DOHH2 (cell line): ENCODE measurements at regions not wholly inside any gene's neighbourhood (a gene's known extent, or its start where the extent isn't known, plus 50 kb on each side); places are given as distances from the start of the nearest gene placed in this dataset.

Source experiments
- H3F3A ChIP-seq: fragments of 200-600 bp; sonication (generic), shearing (Covaris generic); 2 replicates; pipeline ENCODE4 v1.6.0; 2016; ENCODE audit warnings: antibody characterized with exemption, mild to moderate bottlenecking; ENCODE audit not compliant: control insufficient read depth, insufficient read depth
- H3K27ac ChIP-seq: fragments of 200-600 bp; sonication (generic); 2 replicates; pipeline ENCODE4 v1.5.1; 2014; ENCODE audit warnings: low read depth, mild to moderate bottlenecking, low read length, moderate library complexity
- H3K27me3 ChIP-seq: fragments of 200-600 bp; sonication (generic); 2 replicates; pipeline ENCODE4 v1.6.1; 2014; ENCODE audit warnings: mild to moderate bottlenecking, low read length, mixed read lengths; ENCODE audit not compliant: control insufficient read depth
- H3K36me3 ChIP-seq: fragments of 200-600 bp; sonication (generic); 2 replicates; pipeline ENCODE4 v1.6.1; 2014; ENCODE audit warnings: mild to moderate bottlenecking, low read length, moderate library complexity, mixed read lengths; ENCODE audit not compliant: control insufficient read depth
- H3K4me1 ChIP-seq: fragments of 200-600 bp; sonication (generic); 2 replicates; pipeline ENCODE4 v1.6.1; 2014; ENCODE audit warnings: mild to moderate bottlenecking, low read length, mixed read lengths; ENCODE audit not compliant: control insufficient read depth
- H3K4me2 ChIP-seq: fragments of 200-600 bp; sonication (generic); 2 replicates; pipeline ENCODE4 v1.6.0; 2014; ENCODE audit warnings: mild to moderate bottlenecking, low read length, moderate library complexity
- H3K4me3 ChIP-seq: fragments of 200-600 bp; sonication (generic); 2 replicates; pipeline ENCODE4 v1.5.1; 2014; ENCODE audit warnings: mild to moderate bottlenecking, low read length, mixed read lengths
- H3K79me2 ChIP-seq: fragments of 200-600 bp; sonication (generic); 2 replicates; pipeline ENCODE4 v1.6.1; 2014; ENCODE audit warnings: mild to moderate bottlenecking, low read length, mixed read lengths; ENCODE audit not compliant: control insufficient read depth
- H3K9me2 ChIP-seq: fragments of 200-600 bp; sonication (generic); replicated peaks from 2 replicates; pipeline ENCODE4 v1.6.1; 2014; ENCODE audit warnings: mild to moderate bottlenecking, low read length, mixed read lengths; ENCODE audit not compliant: control insufficient read depth
- H3K9me3 ChIP-seq: fragments of 200-600 bp; sonication (generic); 2 replicates; pipeline ENCODE4 v1.6.1; 2014; ENCODE audit warnings: antibody characterized with exemption, low read length, mixed read lengths; ENCODE audit not compliant: control insufficient read depth, insufficient read depth
- H4K20me1 ChIP-seq: fragments of 200-600 bp; sonication (generic); 2 replicates; pipeline ENCODE4 v1.6.0; 2014; ENCODE audit warnings: low read depth, mild to moderate bottlenecking, antibody characterized with exemption, low read length, moderate library complexity; ENCODE audit not compliant: control insufficient read depth, insufficient read depth
- CTCF ChIP-seq: fragments of 200-600 bp; sonication (generic); IDR thresholded peaks from one replicate; pipeline ENCODE4 v1.5.1; 2014; ENCODE audit warnings: antibody characterized with exemption, mild to moderate bottlenecking, low read depth, low read length; ENCODE audit not compliant: poor library complexity, severe bottlenecking
- EZH2phosphoT487 ChIP-seq: fragments of 200-600 bp; sonication (generic); IDR thresholded peaks from 2 replicates; pipeline ENCODE4 v1.6.1; 2017; ENCODE audit warnings: borderline replicate concordance, mild to moderate bottlenecking, antibody characterized with exemption, low read length, moderate library complexity, mixed read lengths

- H3K4me3 ChIP-seq: no peak overlapping the region
- no peaks in the 10 kb centered on the region for H3K79me2 ChIP-seq
- H3K4me1 ChIP-seq: no peaks in the 10 kb centered on the region
- H3F3A ChIP-seq: no peaks in the 10 kb centered on the region
- H3K27ac ChIP-seq: no peak overlapping the region
- H3K9me2 ChIP-seq: no peaks in the 10 kb centered on the region
- H4K20me1 ChIP-seq: no peaks in the 10 kb centered on the region
- 0 out of 2 replicates have a peak, but pooled peaks cover 2% of the 10 kb centered on the region for H3K9me3 ChIP-seq
- TF ChIP-seq CTCF: no peak
- no peak for TF ChIP-seq EZH2phosphoT487
- H3K36me3 ChIP-seq: no peaks in the 10 kb centered on the region
- no peak overlapping the region for H3K4me2 ChIP-seq
- H3K27me3 ChIP-seq: no peaks in the 10 kb centered on the region
Observed at GRCh38 chr2:171225302-171225980, 64.7 kb upstream of the TLK1 start.

- TF ChIP-seq EZH2phosphoT487 (no peak), CTCF (no peak)
Observed at GRCh38 chr2:171217330-171217729, 56.6 kb upstream of the TLK1 start.

GRCh38 chr2:171216631-171217030, 55.9 kb upstream of the TLK1 start:
- Histone ChIP-seq H3K9me3 (no peaks in the 10 kb centered on the region), H3K4me3 (no peak overlapping the region), H3K27ac (no peak overlapping the region), H3K36me3 (no peaks in the 10 kb centered on the region), H3F3A (no peaks in the 10 kb centered on the region), H4K20me1 (no peaks in the 10 kb centered on the region), H3K27me3 (no peaks in the 10 kb centered on the region), H3K79me2 (no peaks in the 10 kb centered on the region), H3K9me2 (no peaks in the 10 kb centered on the region), H3K4me1 (no peaks in the 10 kb centered on the region), H3K4me2 (no peak overlapping the region)
- no peak for TF ChIP-seq EZH2phosphoT487
- TF ChIP-seq CTCF: no peak

More at GRCh38 chr2:171217330-171217729, 56.6 kb upstream of the TLK1 start:
- Histone ChIP-seq H3K4me1 (no peaks in the 10 kb centered on the region), H3K9me2 (no peaks in the 10 kb centered on the region), H3F3A (no peaks in the 10 kb centered on the region), H3K27ac (no peak overlapping the region), H3K27me3 (no peaks in the 10 kb centered on the region), H3K4me3 (no peak overlapping the region), H3K36me3 (no peaks in the 10 kb centered on the region), H3K4me2 (no peak overlapping the region), H3K79me2 (no peaks in the 10 kb centered on the region), H3K9me3 (no peaks in the 10 kb centered on the region), H4K20me1 (no peaks in the 10 kb centered on the region)
